GM19025 (cell line): ENCODE measurements at regions not wholly inside any gene's neighbourhood (a gene's known extent, or its start where the extent isn't known, plus 50 kb on each side); places are given as distances from the start of the nearest gene placed in this dataset.

Source experiments
- ATAC-seq: cut with Tn5 transposase; IDR thresholded peaks from one replicate; pipeline ENCODE4 v1.9.1; 2021; ENCODE audit warnings: mild to moderate bottlenecking, low read depth, moderate library complexity; ENCODE audit not compliant: unreplicated experiment

DNA sequence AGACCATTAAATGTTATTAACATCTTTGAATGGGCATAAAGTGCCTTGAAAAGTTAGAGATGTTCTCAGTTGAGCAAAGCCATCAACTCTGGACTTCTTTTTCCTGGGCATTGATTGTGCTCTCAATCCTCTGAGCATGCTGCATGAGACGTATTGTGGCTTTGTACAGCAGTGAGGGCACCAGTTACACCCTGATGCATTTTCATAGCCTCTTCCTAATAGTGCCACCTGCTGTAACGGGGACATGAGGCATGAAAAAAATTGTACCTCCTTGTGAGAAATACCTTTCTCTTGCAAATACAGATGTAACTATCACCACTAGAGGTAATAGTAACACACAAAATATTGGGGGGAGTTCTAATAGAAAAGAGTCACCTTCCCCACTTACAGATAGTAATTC is 697.5 kb downstream of the TMEM182 start:
- ATAC-seq = no peak

- no peak for ATAC-seq
Observed at GRCh38 chr2:103462101-103462500, 700.3 kb downstream of the TMEM182 start.

GRCh38 chr2:103462712-103463111 is 700.9 kb downstream of the TMEM182 start:
- no peak for ATAC-seq

DNA sequence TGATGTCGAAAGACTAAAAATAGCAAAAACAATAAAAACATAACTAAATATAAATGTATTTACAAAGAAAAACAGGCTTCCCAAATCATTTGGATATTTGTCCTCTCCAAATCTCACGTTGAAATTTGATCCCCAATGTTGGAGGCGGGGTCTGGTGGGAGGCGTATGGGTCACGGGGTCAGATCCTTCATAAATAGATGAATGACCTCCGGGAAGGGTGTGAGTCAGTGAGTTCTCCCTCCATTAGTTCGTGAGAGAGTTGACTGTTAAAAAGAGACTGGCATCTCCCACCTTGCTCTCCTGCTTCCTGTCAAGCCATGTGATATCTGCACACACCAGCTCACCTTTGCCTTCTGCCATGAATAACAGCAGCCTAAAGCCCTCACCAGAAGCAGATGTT is 703.0 kb downstream of the TMEM182 start:
- ATAC-seq = no peak

- no peak for ATAC-seq
Observed at GRCh38 chr2:103469800-103470199, 708.0 kb downstream of the TMEM182 start.

- no peak for ATAC-seq
Observed at GRCh38 chr2:103484906-103485305, 723.1 kb downstream of the TMEM182 start.

- no peak for ATAC-seq
Observed at GRCh38 chr2:103496850-103497249, 735.0 kb downstream of the TMEM182 start.

- ATAC-seq = no peak
Observed at GRCh38 chr2:103506812-103507211, 745.0 kb downstream of the TMEM182 start.

DNA sequence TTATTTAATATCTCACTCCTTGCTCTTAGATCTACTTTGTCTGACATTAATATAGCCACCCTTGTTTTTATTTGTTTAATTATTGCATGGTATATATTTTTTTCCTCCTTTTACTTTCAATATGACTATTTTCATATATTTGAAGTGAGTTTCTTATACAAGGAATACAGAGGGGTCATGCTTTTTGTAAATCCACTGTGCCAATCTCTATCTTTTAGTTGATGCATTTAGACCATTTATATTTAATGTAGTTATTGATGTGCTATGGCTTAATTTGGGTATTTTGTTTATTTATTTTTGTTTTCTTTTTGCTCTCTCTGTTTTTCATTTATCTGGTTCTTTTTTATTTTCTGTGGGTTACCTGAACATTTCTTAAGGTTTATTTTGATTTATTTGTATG is 750.6 kb downstream of the TMEM182 start:
- no peak for ATAC-seq

DNA sequence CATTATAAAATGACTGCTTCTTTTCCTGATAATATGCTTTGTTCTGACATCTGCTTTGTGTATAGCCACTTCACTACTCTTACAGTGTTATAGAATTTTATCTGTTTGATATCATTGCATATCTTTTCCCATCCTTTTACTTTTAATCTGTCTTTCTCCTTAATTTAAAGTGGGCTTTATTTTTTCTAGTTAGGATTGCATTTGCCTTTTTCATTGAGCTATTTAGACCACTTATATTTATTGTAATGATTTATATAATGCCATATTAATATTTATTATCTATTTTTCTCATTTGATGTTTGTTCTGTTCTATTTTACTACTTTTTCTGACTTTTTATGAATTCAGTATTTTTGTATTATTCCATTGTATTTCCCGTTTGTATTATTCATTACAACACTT is 758.7 kb downstream of the TMEM182 start:
- ATAC-seq = no peak

DNA sequence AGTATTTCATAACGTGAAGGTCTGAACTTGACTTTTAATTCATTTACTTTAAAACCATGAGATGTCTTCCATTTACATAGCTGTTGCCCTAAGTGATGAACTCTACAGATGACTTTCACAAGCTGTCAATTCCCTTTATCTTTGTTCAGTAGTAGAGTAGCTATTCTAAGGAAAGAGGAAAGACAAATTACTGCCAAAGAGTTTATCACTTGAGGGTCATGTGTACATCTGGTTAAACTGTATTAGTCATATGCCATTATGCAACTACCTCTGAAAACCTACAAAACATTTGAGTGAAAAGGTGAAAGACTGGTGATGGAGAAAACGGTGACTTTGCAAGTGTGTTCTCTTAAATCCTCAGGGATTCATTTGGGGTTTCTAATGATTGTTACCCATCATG is 763.9 kb downstream of the TMEM182 start:
- no peak for ATAC-seq

DNA sequence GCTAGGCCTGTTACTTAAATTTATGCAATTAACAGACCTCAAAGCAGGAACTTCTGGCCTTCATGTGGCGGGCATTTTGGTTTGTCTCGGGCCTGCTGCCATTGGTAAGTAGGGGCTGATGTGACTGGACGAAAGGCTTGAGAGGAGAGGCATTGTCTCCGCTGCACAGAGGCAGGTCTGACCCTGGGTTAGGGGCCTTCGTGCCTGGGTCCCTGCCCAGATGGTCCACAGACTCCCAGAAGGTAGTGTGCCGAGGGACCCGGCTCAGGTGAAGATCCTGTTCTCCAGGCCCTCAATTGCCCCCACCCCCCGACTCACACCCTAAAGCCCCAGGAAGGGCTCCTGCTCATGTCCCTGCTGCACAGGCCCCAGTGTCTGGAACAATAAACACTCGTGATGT is 764.9 kb downstream of the TMEM182 start:
- ATAC-seq = no peak

DNA sequence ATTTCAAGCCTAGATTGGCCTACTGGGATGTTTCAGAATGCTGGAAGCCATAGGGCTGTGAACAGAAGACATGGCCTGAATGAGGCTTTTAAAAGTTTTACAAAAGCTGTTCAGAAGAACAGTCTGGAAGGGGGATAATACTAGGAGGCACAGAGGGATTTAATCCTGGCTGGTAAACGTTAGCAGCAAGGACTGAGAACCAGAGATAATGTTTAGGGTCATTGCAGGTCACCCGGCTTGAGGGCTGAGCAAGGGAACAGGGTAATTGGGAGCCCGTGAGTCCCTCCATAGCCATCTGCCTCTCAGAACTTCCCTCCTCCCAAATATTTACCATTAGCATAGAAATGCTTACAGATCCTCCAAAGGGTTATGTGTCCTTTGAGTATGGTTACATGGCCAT is 765.4 kb downstream of the TMEM182 start:
- ATAC-seq = no peak

GRCh38 chr2:103529798-103530502 is 768.1 kb downstream of the TMEM182 start:
- ATAC-seq = no peak

DNA sequence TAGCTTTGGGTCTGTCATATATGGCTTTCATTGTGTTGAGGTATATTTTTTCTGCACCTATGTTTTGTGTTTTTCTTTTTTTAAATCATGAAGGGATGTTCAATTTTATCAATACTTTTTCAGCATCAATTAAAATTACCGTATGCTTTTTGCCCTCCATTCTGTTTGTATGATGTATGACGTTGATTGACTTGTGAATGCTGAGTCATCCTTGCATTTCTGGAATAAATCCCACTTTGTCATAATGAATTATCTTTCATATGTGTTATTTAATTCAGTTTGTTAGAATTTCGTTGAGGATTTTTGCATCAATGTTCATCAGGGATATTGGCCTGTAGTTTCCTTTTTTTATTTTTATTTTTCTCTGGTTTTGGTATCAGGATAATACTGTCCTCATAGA is 790.9 kb downstream of the TMEM182 start:
- no peak for ATAC-seq

GRCh38 chr2:103594823-103595222 is 833.0 kb downstream of the TMEM182 start:
- ATAC-seq = no peak

DNA sequence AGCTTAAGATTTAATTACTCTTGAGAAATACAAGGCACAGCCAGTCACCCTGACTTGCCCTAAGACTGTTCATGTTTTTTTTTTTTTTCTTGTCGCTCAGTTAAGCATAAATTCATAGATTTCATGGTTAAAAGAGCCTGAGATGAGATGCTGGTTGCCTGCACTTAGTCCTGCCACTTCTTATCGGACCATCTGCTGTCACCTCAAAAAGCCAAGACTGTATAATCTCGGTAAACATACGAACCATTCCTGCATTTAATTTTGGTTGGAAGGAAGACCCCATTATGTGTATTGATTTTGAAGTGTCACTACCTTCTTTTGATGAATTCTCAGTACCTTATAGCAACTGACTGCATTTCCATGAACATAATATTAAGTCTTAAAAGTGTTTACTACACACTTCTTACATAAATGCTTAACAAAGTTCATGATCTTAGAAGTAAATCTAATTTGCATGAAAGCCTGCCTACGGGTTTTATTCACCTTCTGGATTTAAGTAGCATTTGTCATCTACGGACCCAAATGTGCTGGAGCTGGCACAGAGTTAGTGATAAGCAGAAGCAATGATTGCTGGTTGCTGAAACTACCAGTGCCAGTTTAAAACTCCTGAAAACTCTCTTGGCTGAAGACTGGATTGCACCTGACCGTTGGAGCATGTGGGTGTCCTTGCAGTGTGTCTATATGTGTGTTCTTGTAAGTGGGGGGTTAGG is 843.4 kb downstream of the TMEM182 start:
- no peak for ATAC-seq

DNA sequence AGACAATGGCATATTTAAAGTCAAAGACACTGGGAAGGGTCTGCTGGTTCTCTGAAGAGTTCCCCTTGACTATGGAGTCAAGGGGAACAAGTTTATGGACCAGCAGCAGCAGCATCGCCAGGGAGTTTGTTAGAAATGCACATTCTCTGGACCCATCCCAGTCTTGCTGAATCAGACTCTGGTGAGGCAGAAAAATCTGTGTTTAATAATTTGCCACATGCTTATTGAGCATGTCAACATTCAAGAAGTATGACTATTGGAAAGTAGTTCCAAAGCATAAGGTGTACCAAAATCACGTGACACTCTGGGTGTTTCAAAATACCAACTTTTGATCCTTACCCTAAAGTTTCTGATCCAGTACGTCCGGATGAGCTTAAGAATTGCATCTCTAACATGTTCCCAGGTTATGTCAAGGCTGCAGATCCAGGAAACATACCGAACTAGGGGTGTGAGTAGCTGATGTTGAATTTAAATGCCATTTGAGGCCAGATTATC is 853.8 kb downstream of the TMEM182 start:
- ATAC-seq = no peak

DNA sequence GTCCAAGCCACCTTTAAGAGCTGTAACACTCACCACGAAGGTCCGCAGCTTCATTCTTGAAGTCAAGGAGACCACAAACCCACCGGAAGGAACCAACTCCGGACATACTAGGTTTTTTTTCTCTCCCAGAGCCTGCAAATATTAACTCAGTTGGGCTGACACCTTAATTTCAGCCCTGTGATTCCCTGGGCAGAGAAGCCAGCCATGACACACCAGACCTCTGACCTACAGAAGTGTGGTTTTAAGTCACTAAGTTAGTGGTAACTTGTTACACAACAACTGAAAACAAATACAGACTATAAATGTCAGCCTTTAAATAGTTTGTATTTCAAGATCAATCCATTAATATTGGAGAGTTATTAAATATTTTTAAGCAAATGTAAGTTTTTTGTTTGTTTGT is 855.1 kb downstream of the TMEM182 start:
- no peak for ATAC-seq

DNA sequence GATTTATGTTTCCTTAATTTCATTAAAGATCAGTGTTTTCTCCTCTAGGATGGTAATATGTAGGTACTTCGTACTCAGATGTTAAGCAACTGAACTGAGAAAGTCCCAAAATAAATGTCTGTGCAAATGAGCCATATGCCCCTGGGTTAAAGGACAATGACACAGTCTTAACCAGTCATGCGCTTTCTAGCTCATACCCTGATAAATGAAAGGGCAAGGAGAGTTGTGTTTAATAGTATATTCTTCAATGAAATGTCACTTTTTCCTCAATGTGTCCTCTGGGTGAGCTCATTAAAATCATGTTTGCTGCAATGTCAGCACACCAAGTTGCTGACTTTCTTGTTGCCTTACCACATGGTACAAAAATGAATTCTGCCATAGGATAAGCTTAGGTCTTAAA is 856.3 kb downstream of the TMEM182 start:
- no peak for ATAC-seq

GRCh38 chr2:103627301-103627700 is 865.5 kb downstream of the TMEM182 start:
- ATAC-seq = no peak

DNA sequence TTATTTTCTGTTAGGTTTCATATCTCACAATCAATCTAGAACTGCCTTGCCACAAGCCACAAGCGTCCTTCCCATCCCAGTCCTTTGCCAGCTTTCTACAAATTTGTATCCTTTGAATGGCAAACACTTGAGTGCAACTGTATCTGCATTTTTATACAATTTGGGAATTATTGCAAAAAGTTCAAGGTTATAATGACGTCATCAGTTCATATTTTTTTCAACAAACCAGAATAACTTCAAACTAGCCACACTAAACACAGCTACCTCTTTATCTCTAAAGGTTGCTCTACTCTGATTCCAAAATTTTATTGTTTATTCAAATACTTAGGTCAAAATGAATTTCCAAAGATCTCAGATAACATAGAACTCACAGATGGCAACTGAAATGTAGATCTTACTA is 877.1 kb downstream of the TMEM182 start:
- no peak for ATAC-seq
